Trophoblast cell (in vitro differentiated cells and primary cell): ENCODE measurements at regions not wholly inside any gene's neighbourhood (a gene's known extent, or its start where the extent isn't known, plus 50 kb on each side); places are given as distances from the start of the nearest gene placed in this dataset.

Experiments used
- DNase-seq, 2 donors: peaks; one replicate each; pipeline ENCODE4 v3.0.0-alpha.2; 2016
- H2AFZ ChIP-seq: 2 replicates; pipeline ENCODE4 v1.6.1; 2013; ENCODE audit warnings: low read length, moderate library complexity, mild to moderate bottlenecking; ENCODE audit not compliant: insufficient read depth, poor library complexity
- H2AK5ac ChIP-seq: 2 replicates; pipeline ENCODE4 v1.6.1; 2013; ENCODE audit warnings: mild to moderate bottlenecking, low read length
- H2BK120ac ChIP-seq: 2 replicates; pipeline ENCODE4 v1.6.1; 2013; ENCODE audit warnings: low read length, mild to moderate bottlenecking, moderate library complexity; ENCODE audit not compliant: insufficient read depth, poor library complexity
- H2BK12ac ChIP-seq: 2 replicates; pipeline ENCODE4 v1.6.1; 2013; ENCODE audit warnings: mild to moderate bottlenecking, low read length, moderate library complexity
- H2BK5ac ChIP-seq: 2 replicates; pipeline ENCODE4 v1.6.1; 2013; ENCODE audit warnings: low read length, low read depth, moderate library complexity, mild to moderate bottlenecking; ENCODE audit not compliant: poor library complexity
- H3K14ac ChIP-seq: 2 replicates; pipeline ENCODE4 v1.6.1; 2013; ENCODE audit warnings: mild to moderate bottlenecking, low read length
- H3K18ac ChIP-seq: 2 replicates; pipeline ENCODE4 v1.6.1; 2013; ENCODE audit warnings: mild to moderate bottlenecking, low read length
- H3K23ac ChIP-seq: 2 replicates; pipeline ENCODE4 v1.6.1; 2013; ENCODE audit warnings: low read length
- H3K27ac ChIP-seq: 2 replicates; pipeline ENCODE4 v1.5.1; 2013; ENCODE audit warnings: low read depth, mild to moderate bottlenecking, inconsistent platforms, low read length, moderate library complexity
- H3K27me3 ChIP-seq: 2 replicates; pipeline ENCODE4 v1.6.1; 2013; ENCODE audit warnings: inconsistent platforms, mild to moderate bottlenecking, low read length, moderate library complexity; ENCODE audit not compliant: insufficient read depth
- H3K36me3 ChIP-seq, 2 experiments: 1 replicate in 1 of 2; 2 replicates in 1 of 2; pipeline ENCODE4 v1.6.1; 2013; ENCODE audit warnings: low read length in 2 of 2, mild to moderate bottlenecking in 2 of 2, moderate library complexity in 1 of 2; ENCODE audit not compliant: insufficient read depth in 2 of 2, control insufficient read depth in 1 of 2
- H3K4ac ChIP-seq: 2 replicates; pipeline ENCODE4 v1.6.1; 2013; ENCODE audit warnings: low read depth, mild to moderate bottlenecking, low read length, moderate library complexity
- H3K4me1 ChIP-seq, 2 experiments: 1 replicate in 1 of 2; 2 replicates in 1 of 2; pipeline ENCODE4 v1.6.1; 2013; ENCODE audit warnings: low read length in 2 of 2, mild to moderate bottlenecking in 2 of 2, moderate library complexity in 1 of 2; ENCODE audit not compliant: insufficient read depth in 2 of 2, control insufficient read depth in 1 of 2
- H3K4me2 ChIP-seq: 2 replicates; pipeline ENCODE4 v1.6.1; 2013; ENCODE audit warnings: inconsistent platforms, mild to moderate bottlenecking, low read length, moderate library complexity
- H3K4me3 ChIP-seq: 2 replicates; pipeline ENCODE4 v1.5.1; 2013; ENCODE audit warnings: mild to moderate bottlenecking, low read depth, low read length, inconsistent platforms
- H3K79me1 ChIP-seq: one replicate; pipeline ENCODE4 v1.6.1; 2013; ENCODE audit warnings: low read length
- H3K79me2 ChIP-seq: 2 replicates; pipeline ENCODE4 v1.6.1; 2013; ENCODE audit warnings: low read length, mild to moderate bottlenecking; ENCODE audit not compliant: control insufficient read depth, insufficient read depth, poor library complexity
- H3K9ac ChIP-seq: 2 replicates; pipeline ENCODE4 v1.6.1; 2013; ENCODE audit warnings: mild to moderate bottlenecking, low read length
- H3K9me3 ChIP-seq: 2 replicates; pipeline ENCODE4 v1.6.1; 2013; ENCODE audit warnings: low read depth, mild to moderate bottlenecking, control low read depth, inconsistent platforms, low read length; ENCODE audit not compliant: insufficient read depth
- H4K12ac ChIP-seq: 2 replicates; pipeline ENCODE4 v1.6.1; 2013; ENCODE audit warnings: low read depth, mild to moderate bottlenecking, low read length, moderate library complexity
- H4K8ac ChIP-seq: 2 replicates; pipeline ENCODE4 v1.6.1; 2013; ENCODE audit warnings: low read depth, mild to moderate bottlenecking, low read length, moderate library complexity
- H4K91ac ChIP-seq: one replicate; pipeline ENCODE4 v1.6.1; 2013; ENCODE audit warnings: low read depth, mild to moderate bottlenecking, low read length, moderate library complexity
- WGBS: extraction: QIAGEN DNeasy Blood & Tissue Kit; methylation state at CpG from one replicate; pipeline ENCODE4 v1.1.7; 2013; ENCODE audit warnings: missing lambda C conversion rate; ENCODE audit not compliant: insufficient read length, insufficient coverage; ENCODE audit errors: extremely low coverage; 5-methylcytosine and 5-hydroxymethylcytosine counted together

DNA sequence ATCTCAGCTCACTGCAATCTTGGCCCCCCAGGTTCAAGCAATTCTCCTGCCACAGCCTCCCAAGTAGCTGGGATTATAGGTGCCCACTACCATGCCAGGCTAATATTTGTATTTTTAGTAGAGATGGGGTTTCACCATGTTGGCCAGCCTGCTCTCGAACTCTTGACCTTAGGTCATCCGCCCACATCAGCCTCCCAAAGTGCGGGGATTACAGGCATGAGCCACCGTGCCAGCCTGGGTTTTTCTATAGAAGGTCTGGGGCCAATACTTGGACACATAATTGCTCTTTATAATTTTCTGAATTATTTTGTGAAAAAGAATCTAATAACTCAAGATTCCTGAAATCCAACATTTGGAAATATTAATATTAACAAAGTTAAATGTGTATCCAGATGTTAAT lies 1267.7 kb upstream of the ADGRL4 start:
- Histone ChIP-seq H3K79me2 (no peaks in the 10 kb centered on the region), H3K36me3 (no peaks in the 10 kb centered on the region), H4K12ac (no peak overlapping the region), H3K4me2 (no peak overlapping the region), H2AK5ac (no peak overlapping the region), H4K8ac (no peak overlapping the region), H3K9ac (no peak overlapping the region), H2BK5ac (no peak overlapping the region), H2BK12ac (no peak overlapping the region), H3K14ac (no peak overlapping the region), H3K27ac (no peak overlapping the region), H3K4me3 (no peak overlapping the region), H3K9me3 (no peaks in the 10 kb centered on the region), H3K27me3 (no peaks in the 10 kb centered on the region), H3K4ac (no peak overlapping the region), H4K91ac (no peak overlapping the region), H3K4me1 (no peaks in the 10 kb centered on the region), H3K79me1 (no peaks in the 10 kb centered on the region), H3K23ac (no peak overlapping the region), H3K18ac (no peak overlapping the region), H2AFZ (no peak overlapping the region), H2BK120ac (no peak overlapping the region)
- no CpG with 5 or more reads among the region's 4 CpGs for WGBS
- DNase-seq, result no peak

DNA sequence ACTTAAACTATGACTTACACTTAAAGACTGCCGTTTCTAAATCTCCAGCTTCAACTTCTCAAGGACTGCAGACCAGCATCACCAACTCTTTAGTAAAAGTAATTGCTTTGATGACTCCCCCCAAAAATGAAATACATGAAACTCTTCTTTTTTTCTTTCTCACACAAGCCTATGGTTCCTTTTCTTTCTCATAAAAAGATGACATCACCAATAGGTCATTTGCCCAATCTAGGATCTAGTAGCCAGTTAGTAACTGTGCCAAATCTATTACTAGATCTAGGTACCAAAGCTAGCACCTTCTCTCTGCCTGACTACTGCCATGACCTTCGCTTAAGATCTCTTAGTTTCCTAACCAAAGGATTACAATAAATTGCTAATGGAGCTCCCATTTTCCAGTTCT lies 1266.0 kb upstream of the ADGRL4 start:
- Histone ChIP-seq H3K4me2 (no peak overlapping the region), H3K79me1 (no peaks in the 10 kb centered on the region), H3K36me3 (no peaks in the 10 kb centered on the region), H3K14ac (no peak overlapping the region), H2AFZ (no peak overlapping the region), H3K4me3 (no peak overlapping the region), H2BK12ac (no peak overlapping the region), H2BK120ac (no peak overlapping the region), H3K79me2 (no peaks in the 10 kb centered on the region), H3K9ac (no peak overlapping the region), H2BK5ac (no peak overlapping the region), H4K8ac (no peak overlapping the region), H4K91ac (no peak overlapping the region), H3K4ac (no peak overlapping the region), H2AK5ac (no peak overlapping the region), H3K27me3 (no peaks in the 10 kb centered on the region), H3K23ac (no peak overlapping the region), H4K12ac (no peak overlapping the region), H3K9me3 (no peaks in the 10 kb centered on the region), H3K18ac (no peak overlapping the region), H3K4me1 (no peaks in the 10 kb centered on the region), H3K27ac (no peak overlapping the region)
- WGBS, result no CpG with 5 or more reads among the region's 2 CpGs
- no peak for DNase-seq

GRCh38 chr1:80258659-80259058 lies 1252.1 kb upstream of the ADGRL4 start:
- WGBS, result no CpG with 5 or more reads among the region's 1 CpG
- Histone ChIP-seq H3K9ac (no peak overlapping the region), H3K23ac (no peak overlapping the region), H2AK5ac (no peak overlapping the region), H3K9me3 (peaks cover 5% of the 10 kb centered on the region), H3K27me3 (no peaks in the 10 kb centered on the region), H3K4me3 (no peak overlapping the region), H3K79me2 (no peaks in the 10 kb centered on the region), H3K36me3 (no peaks in the 10 kb centered on the region), H3K4ac (no peak overlapping the region), H2BK12ac (no peak overlapping the region), H4K12ac (no peak overlapping the region), H3K27ac (peak overlapping the region; percentile 50), H2BK120ac (no peak overlapping the region), H4K91ac (no peak overlapping the region), H4K8ac (no peak overlapping the region), H2AFZ (no peak overlapping the region), H3K4me2 (no peak overlapping the region), H3K14ac (no peak overlapping the region), H3K79me1 (no peaks in the 10 kb centered on the region), H3K18ac (no peak overlapping the region), H3K4me1 (peaks cover 0 to 2% of the 10 kb centered on the region in 2 experiments), H2BK5ac (no peak overlapping the region)
- peak; percentile 82 to 95 for DNase-seq

DNA sequence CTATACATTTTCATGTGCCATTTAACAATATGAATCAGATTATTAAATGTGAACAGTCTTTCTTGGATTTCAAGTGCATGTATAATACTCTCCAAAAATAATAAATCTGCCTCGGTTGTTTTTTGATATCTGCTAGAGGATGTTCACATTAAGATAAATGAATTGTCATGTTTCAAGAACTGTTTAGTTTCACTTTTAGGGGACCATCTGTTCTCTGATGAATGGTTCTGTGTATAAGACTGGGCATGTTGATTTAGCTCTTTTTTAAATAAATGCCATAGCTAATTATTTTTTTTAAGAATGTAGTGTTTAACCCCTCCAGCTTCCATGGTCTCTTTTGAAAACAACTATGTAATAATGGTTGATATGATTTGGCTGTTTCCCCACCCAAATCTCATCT lies 1245.1 kb upstream of the ADGRL4 start:
- H3K27ac ChIP-seq, result no peak overlapping the region
- H2BK12ac ChIP-seq, result no peak overlapping the region
- no peaks in the 10 kb centered on the region for H3K79me1 ChIP-seq
- H3K4me1 ChIP-seq, result no peaks in the 10 kb centered on the region
- no peak overlapping the region for H4K8ac ChIP-seq
- no peaks in the 10 kb centered on the region for H3K79me2 ChIP-seq
- H3K4me3 ChIP-seq, result no peak overlapping the region
- no peak overlapping the region for H4K91ac ChIP-seq
- no peak overlapping the region for H2AFZ ChIP-seq
- H3K36me3 ChIP-seq, result no peaks in the 10 kb centered on the region
- no peak overlapping the region for H2BK120ac ChIP-seq
- no peaks in the 10 kb centered on the region for H3K9me3 ChIP-seq
- no peak overlapping the region for H3K4me2 ChIP-seq
- no peak overlapping the region for H3K18ac ChIP-seq
- no CpG with 5 or more reads among the region's 1 CpG for WGBS
- H2AK5ac ChIP-seq, result no peak overlapping the region
- no peak for DNase-seq
- no peak overlapping the region for H3K23ac ChIP-seq
- no peaks in the 10 kb centered on the region for H3K27me3 ChIP-seq
- no peak overlapping the region for H2BK5ac ChIP-seq
- no peak overlapping the region for H3K4ac ChIP-seq
- no peak overlapping the region for H3K14ac ChIP-seq
- no peak overlapping the region for H4K12ac ChIP-seq
- H3K9ac ChIP-seq, result no peak overlapping the region
